ENCODE measurements at regions not wholly inside any gene's neighbourhood (a gene's known extent, or its start where the extent isn't known, plus 50 kb on each side); places are given as distances from the start of the nearest gene placed in this dataset.
"Not testable (repeated sequence)": the region's sequence is repeated elsewhere in the genome, so short reads cannot be mapped to it uniquely, and the experiment has no call there.

GRCh38 chr10:130970341-130971122, 341.0 kb downstream of the TCERG1L start:
- peak; percentile 20 for ATAC-seq
- Mint-ChIP-seq H3K4me1 (no peaks in the 10 kb centered on the region), H3K9me3 (no peaks in the 10 kb centered on the region), H3K4me3 (no peak overlapping the region), H3K27me3 (no peaks in the 10 kb centered on the region), H3K27ac (no peak overlapping the region)
- DNase-seq = no peak

GRCh38 chr10:130971123-130971435, 340.4 kb downstream of the TCERG1L start:
- H3K9me3 Mint-ChIP-seq = no peaks in the 10 kb centered on the region
- DNase-seq = no peak
- no peaks in the 10 kb centered on the region for H3K27me3 Mint-ChIP-seq
- H3K4me1 Mint-ChIP-seq = no peaks in the 10 kb centered on the region
- no peak overlapping the region for H3K27ac Mint-ChIP-seq
- no peak overlapping the region for H3K4me3 Mint-ChIP-seq
- ATAC-seq = no peak

- Mint-ChIP-seq H3K27ac (no peak overlapping the region), H3K4me3 (no peak overlapping the region), H3K9me3 (no peaks in the 10 kb centered on the region), H3K4me1 (no peaks in the 10 kb centered on the region), H3K27me3 (no peaks in the 10 kb centered on the region)
- ATAC-seq = no peak
- DNase-seq = no peak
Measured at GRCh38 chr10:130973127-130973839, 338.2 kb downstream of the TCERG1L start.

- Mint-ChIP-seq H3K4me3 (no peak overlapping the region), H3K27ac (no peak overlapping the region), H3K9me3 (no peaks in the 10 kb centered on the region), H3K27me3 (no peaks in the 10 kb centered on the region), H3K4me1 (no peaks in the 10 kb centered on the region)
- ATAC-seq (no peak), DNase-seq (no peak)
Measured at GRCh38 chr10:130974166-130974565, 337.4 kb downstream of the TCERG1L start.

- not testable (repeated sequence) for H3K4me3 Mint-ChIP-seq, DNase-seq, H3K4me1 Mint-ChIP-seq, ATAC-seq, H3K27ac Mint-ChIP-seq, H3K9me3 Mint-ChIP-seq, H3K27me3 Mint-ChIP-seq
Measured at GRCh38 chr10:130975351-130975750, 336.2 kb downstream of the TCERG1L start.

GRCh38 chr10:130982802-130983201, 328.7 kb downstream of the TCERG1L start:
- Mint-ChIP-seq H3K27me3 (no peaks in the 10 kb centered on the region), H3K27ac (no peak overlapping the region), H3K4me1 (no peaks in the 10 kb centered on the region), H3K4me3 (no peak overlapping the region), H3K9me3 (peaks cover 13 to 34% of the 10 kb centered on the region in 2 donors)
- DNase-seq (no peak), ATAC-seq (no peak)

- DNase-seq (no peak), ATAC-seq (no peak)
- peaks cover 13 to 34% of the 10 kb centered on the region in 2 donors for H3K9me3 Mint-ChIP-seq
- H3K27ac Mint-ChIP-seq = no peak overlapping the region
- H3K4me3 Mint-ChIP-seq = no peak overlapping the region
- no peaks in the 10 kb centered on the region for H3K27me3 Mint-ChIP-seq
- H3K4me1 Mint-ChIP-seq = no peaks in the 10 kb centered on the region
Measured at GRCh38 chr10:130983749-130984148, 327.8 kb downstream of the TCERG1L start.

GRCh38 chr10:130984686-130985085, 326.8 kb downstream of the TCERG1L start:
- H3K27me3 Mint-ChIP-seq = peaks cover under 1% of the 10 kb centered on the region
- ATAC-seq (no peak), DNase-seq (no peak)
- H3K4me1 Mint-ChIP-seq = no peaks in the 10 kb centered on the region
- H3K4me3 Mint-ChIP-seq = no peak overlapping the region
- peaks cover 13 to 31% of the 10 kb centered on the region in 2 donors for H3K9me3 Mint-ChIP-seq
- H3K27ac Mint-ChIP-seq = no peak overlapping the region

- no peak overlapping the region for H3K27ac Mint-ChIP-seq
- H3K9me3 Mint-ChIP-seq = peaks cover 13 to 28% of the 10 kb centered on the region in 2 donors
- ATAC-seq = no peak
- no peaks in the 10 kb centered on the region for H3K4me1 Mint-ChIP-seq
- no peak for DNase-seq
- peaks cover 6% of the 10 kb centered on the region for H3K27me3 Mint-ChIP-seq
- no peak overlapping the region for H3K4me3 Mint-ChIP-seq
Measured at GRCh38 chr10:130985158-130985753, 326.3 kb downstream of the TCERG1L start.

GRCh38 chr10:130986846-130987245, 324.7 kb downstream of the TCERG1L start:
- ATAC-seq (no peak), DNase-seq (no peak)
- peaks cover 13 to 28% of the 10 kb centered on the region in 2 donors for H3K9me3 Mint-ChIP-seq
- no peak overlapping the region for H3K4me3 Mint-ChIP-seq
- H3K27ac Mint-ChIP-seq = no peak overlapping the region
- H3K27me3 Mint-ChIP-seq = peaks cover 8% of the 10 kb centered on the region
- H3K4me1 Mint-ChIP-seq = no peaks in the 10 kb centered on the region

- ATAC-seq (no peak), DNase-seq (no peak)
- Mint-ChIP-seq H3K27ac (peak overlapping the region in 1 of 2 donors; percentile 48), H3K4me1 (no peaks in the 10 kb centered on the region), H3K4me3 (no peak overlapping the region), H3K9me3 (peaks cover 13 to 27% of the 10 kb centered on the region in 2 donors), H3K27me3 (peaks cover 8% of the 10 kb centered on the region)
Measured at GRCh38 chr10:130987401-130987800, 324.1 kb downstream of the TCERG1L start.

GRCh38 chr10:130989670-130990232, 321.8 kb downstream of the TCERG1L start:
- ATAC-seq (no peak), DNase-seq (no peak)
- Mint-ChIP-seq H3K4me3 (no peak overlapping the region), H3K9me3 (peaks cover 0 to 5% of the 10 kb centered on the region in 2 donors), H3K4me1 (no peaks in the 10 kb centered on the region), H3K27me3 (peaks cover 8% of the 10 kb centered on the region), H3K27ac (no peak overlapping the region)

GRCh38 chr10:130990486-130990885, 321.0 kb downstream of the TCERG1L start:
- ATAC-seq = no peak
- DNase-seq = no peak
- Mint-ChIP-seq H3K4me1 (no peaks in the 10 kb centered on the region), H3K27me3 (peaks cover 8% of the 10 kb centered on the region), H3K9me3 (no peaks in the 10 kb centered on the region), H3K27ac (no peak overlapping the region), H3K4me3 (no peak overlapping the region)

GRCh38 chr10:130992802-130993523, 318.6 kb downstream of the TCERG1L start:
- peaks cover 24% of the 10 kb centered on the region for H3K27me3 Mint-ChIP-seq
- H3K4me1 Mint-ChIP-seq = no peaks in the 10 kb centered on the region
- DNase-seq (no peak), ATAC-seq (no peak)
- H3K4me3 Mint-ChIP-seq = no peak overlapping the region
- no peaks in the 10 kb centered on the region for H3K9me3 Mint-ChIP-seq
- H3K27ac Mint-ChIP-seq = no peak overlapping the region

GRCh38 chr10:130993612-130994011, 317.9 kb downstream of the TCERG1L start:
- DNase-seq (no peak), ATAC-seq (no peak)
- no peak overlapping the region for H3K27ac Mint-ChIP-seq
- peaks cover 24% of the 10 kb centered on the region for H3K27me3 Mint-ChIP-seq
- no peak overlapping the region for H3K4me3 Mint-ChIP-seq
- no peaks in the 10 kb centered on the region for H3K9me3 Mint-ChIP-seq
- H3K4me1 Mint-ChIP-seq = no peaks in the 10 kb centered on the region
